ENCODE measurements at regions not wholly inside any gene's neighbourhood (a gene's known extent, or its start where the extent isn't known, plus 50 kb on each side); places are given as distances from the start of the nearest gene placed in this dataset.

DNA sequence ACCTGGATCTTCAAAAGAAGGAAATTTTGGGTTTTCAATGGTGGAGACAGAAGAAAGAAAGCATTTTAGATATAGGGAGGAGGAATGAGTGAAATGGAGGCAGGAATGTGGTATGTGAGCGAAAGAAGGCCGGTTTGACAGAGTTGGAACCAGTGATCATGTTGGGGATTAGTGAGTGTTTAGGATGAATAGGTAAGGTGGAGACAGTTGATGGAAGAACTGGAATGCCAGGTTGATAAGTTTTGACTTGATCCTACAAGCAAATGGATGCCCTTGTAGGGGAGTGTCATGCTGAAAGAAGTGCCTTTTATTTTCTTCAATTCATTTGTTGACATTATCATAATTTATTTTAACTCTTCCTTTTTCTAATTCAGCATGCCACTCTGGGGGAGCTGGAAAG lies 207.8 kb upstream of the AMOT start:
- Histone ChIP-seq H3K9me3 (ENCODE audit: low read length) (no peaks in the 10 kb centered on the region), H3K27ac (ENCODE audit: low read depth, low read length, poor library complexity, severe bottlenecking) (no peak overlapping the region), H3K4me2 (ENCODE audit: low read length) (no peak overlapping the region), H3K9ac (ENCODE audit: low read length) (no peak overlapping the region), H3K4me1 (ENCODE audit: insufficient read depth, low read length, severe bottlenecking) (no peaks in the 10 kb centered on the region), H3F3A (ENCODE audit: insufficient read depth, low read length) (no peaks in the 10 kb centered on the region), H4K20me1 (ENCODE audit: insufficient read depth, low read length) (no peaks in the 10 kb centered on the region), H2AFZ (ENCODE audit: low read length) (no peak overlapping the region), H3K27me3 (ENCODE audit: insufficient read depth, low read length) (no peaks in the 10 kb centered on the region), H3K4me3 (ENCODE audit: low read depth, low read length, poor library complexity, severe bottlenecking) (no peak overlapping the region), H3K36me3 (ENCODE audit: insufficient read depth, low read length) (no peaks in the 10 kb centered on the region), H3K9me2 (ENCODE audit: low read depth, low read length) (no peaks in the 10 kb centered on the region), H3K79me2 (ENCODE audit: insufficient read depth, low read length) (no peaks in the 10 kb centered on the region)
- TF ChIP-seq EZH2 (IDR thresholded peaks at IDR 0.05; ENCODE audit: borderline replicate concordance, low read length) = no peak
- TF ChIP-seq, protein P1, sequence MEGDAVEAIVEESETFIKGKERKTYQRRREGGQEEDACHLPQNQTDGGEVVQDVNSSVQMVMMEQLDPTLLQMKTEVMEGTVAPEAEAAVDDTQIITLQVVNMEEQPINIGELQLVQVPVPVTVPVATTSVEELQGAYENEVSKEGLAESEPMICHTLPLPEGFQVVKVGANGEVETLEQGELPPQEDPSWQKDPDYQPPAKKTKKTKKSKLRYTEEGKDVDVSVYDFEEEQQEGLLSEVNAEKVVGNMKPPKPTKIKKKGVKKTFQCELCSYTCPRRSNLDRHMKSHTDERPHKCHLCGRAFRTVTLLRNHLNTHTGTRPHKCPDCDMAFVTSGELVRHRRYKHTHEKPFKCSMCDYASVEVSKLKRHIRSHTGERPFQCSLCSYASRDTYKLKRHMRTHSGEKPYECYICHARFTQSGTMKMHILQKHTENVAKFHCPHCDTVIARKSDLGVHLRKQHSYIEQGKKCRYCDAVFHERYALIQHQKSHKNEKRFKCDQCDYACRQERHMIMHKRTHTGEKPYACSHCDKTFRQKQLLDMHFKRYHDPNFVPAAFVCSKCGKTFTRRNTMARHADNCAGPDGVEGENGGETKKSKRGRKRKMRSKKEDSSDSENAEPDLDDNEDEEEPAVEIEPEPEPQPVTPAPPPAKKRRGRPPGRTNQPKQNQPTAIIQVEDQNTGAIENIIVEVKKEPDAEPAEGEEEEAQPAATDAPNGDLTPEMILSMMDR (IDR thresholded peaks at IDR 0.05; ENCODE audit: low read length) = no peak

DNA sequence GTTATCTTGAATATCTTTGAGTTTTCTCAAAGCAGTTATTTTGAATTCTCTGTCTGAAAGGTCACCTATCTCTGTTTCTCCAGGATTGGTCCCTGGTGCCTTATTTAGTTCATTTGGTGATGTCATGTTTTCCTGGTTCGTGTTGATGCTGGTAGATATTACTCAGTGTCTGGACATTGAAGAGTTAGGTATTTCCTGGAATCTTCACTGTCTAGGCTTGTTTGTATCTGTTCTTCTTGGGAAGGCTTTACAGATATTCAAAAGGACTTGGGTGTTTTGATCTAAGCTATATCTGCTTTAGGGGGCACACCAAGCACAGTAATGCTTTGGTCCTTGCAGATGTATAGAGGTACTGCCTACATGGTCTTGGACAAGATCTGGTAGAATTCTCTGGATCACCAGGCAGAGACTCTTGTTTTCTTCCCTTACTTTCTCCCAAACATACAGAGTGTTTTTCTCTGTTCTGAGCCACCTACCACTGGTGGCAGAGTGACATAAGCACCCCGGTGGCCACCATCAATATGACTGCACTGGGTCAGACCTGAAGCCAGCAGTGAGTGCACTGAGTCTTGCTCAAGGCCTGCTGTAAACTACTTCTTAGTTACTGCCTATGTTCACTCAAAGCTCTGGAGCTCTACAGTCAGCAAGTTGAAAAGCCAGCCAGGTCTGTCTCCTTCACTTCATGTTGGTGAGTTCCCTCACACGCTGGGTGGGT lies 193.5 kb upstream of the AMOT start:
- H3K9ac ChIP-seq (ENCODE audit: low read length) = no peak overlapping the region
- H3K79me2 ChIP-seq (ENCODE audit: insufficient read depth, low read length) = no peaks in the 10 kb centered on the region
- no peaks in the 10 kb centered on the region for H3K36me3 ChIP-seq (ENCODE audit: insufficient read depth, low read length)
- no peak for TF ChIP-seq EZH2 (IDR thresholded peaks at IDR 0.05; ENCODE audit: borderline replicate concordance, low read length)
- TF ChIP-seq, protein P1 (IDR thresholded peaks at IDR 0.05; ENCODE audit: low read length) = no peak
- no peaks in the 10 kb centered on the region for H3F3A ChIP-seq (ENCODE audit: insufficient read depth, low read length)
- H3K9me2 ChIP-seq (ENCODE audit: low read depth, low read length) = no peaks in the 10 kb centered on the region
- no peaks in the 10 kb centered on the region for H3K27me3 ChIP-seq (ENCODE audit: insufficient read depth, low read length)
- H3K4me2 ChIP-seq (ENCODE audit: low read length) = no peak overlapping the region
- no peak overlapping the region for H3K27ac ChIP-seq (ENCODE audit: low read depth, low read length, poor library complexity, severe bottlenecking)
- H4K20me1 ChIP-seq (ENCODE audit: insufficient read depth, low read length) = no peaks in the 10 kb centered on the region
- H3K9me3 ChIP-seq (ENCODE audit: low read length) = no peaks in the 10 kb centered on the region
- H3K4me3 ChIP-seq (ENCODE audit: low read depth, low read length, poor library complexity, severe bottlenecking) = no peak overlapping the region
- no peak overlapping the region for H2AFZ ChIP-seq (ENCODE audit: low read length)
- no peaks in the 10 kb centered on the region for H3K4me1 ChIP-seq (ENCODE audit: insufficient read depth, low read length, severe bottlenecking)

DNA sequence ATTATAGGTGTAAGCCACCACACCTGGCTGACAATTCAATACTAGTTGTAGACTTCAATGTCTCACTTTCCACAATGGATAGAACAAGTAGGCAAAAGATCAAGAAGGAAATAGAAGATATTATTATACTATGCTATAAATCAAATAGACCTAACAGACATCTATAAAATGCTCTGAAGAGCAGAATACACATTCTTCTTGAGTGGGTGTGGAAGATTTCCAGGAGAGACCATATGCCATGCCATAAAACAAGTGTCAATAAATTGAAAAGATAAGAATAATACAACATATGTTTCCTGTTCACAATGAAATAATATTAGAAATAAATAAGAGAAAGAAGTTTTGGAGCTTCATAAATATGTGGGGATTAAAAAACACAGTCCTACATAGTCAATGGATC lies 179.3 kb upstream of the AMOT start:
- no peaks in the 10 kb centered on the region for H3F3A ChIP-seq (ENCODE audit: insufficient read depth, low read length)
- no peak overlapping the region for H3K4me3 ChIP-seq (ENCODE audit: low read depth, low read length, poor library complexity, severe bottlenecking)
- no peak overlapping the region for H2AFZ ChIP-seq (ENCODE audit: low read length)
- no peaks in the 10 kb centered on the region for H3K36me3 ChIP-seq (ENCODE audit: insufficient read depth, low read length)
- TF ChIP-seq, protein P1 (IDR thresholded peaks at IDR 0.05; ENCODE audit: low read length) = no peak
- TF ChIP-seq EZH2 (IDR thresholded peaks at IDR 0.05; ENCODE audit: borderline replicate concordance, low read length) = no peak
- no peaks in the 10 kb centered on the region for H3K4me1 ChIP-seq (ENCODE audit: insufficient read depth, low read length, severe bottlenecking)
- H4K20me1 ChIP-seq (ENCODE audit: insufficient read depth, low read length) = no peaks in the 10 kb centered on the region
- no peaks in the 10 kb centered on the region for H3K9me3 ChIP-seq (ENCODE audit: low read length)
- no peak overlapping the region for H3K4me2 ChIP-seq (ENCODE audit: low read length)
- H3K9ac ChIP-seq (ENCODE audit: low read length) = no peak overlapping the region
- H3K27me3 ChIP-seq (ENCODE audit: insufficient read depth, low read length) = no peaks in the 10 kb centered on the region
- H3K27ac ChIP-seq (ENCODE audit: low read depth, low read length, poor library complexity, severe bottlenecking) = no peak overlapping the region
- H3K79me2 ChIP-seq (ENCODE audit: insufficient read depth, low read length) = no peaks in the 10 kb centered on the region
- no peaks in the 10 kb centered on the region for H3K9me2 ChIP-seq (ENCODE audit: low read depth, low read length)

Measured in OCI-LY1 (cell line).